ENCODE measurements at regions not wholly inside any gene's neighbourhood (a gene's known extent, or its start where the extent isn't known, plus 50 kb on each side); places are given as distances from the start of the nearest gene placed in this dataset.

GRCh38 chr14:88069677-88070076 lies 64.7 kb downstream of the GPR65 start:
- TF ChIP-seq CTCF (conservative IDR thresholded peaks at IDR 0.05 in 1 of 2, IDR thresholded peaks at IDR 0.05 in 1 of 2; ENCODE audit: low read depth in 1 of 2, low read length in 2 of 2) = no peak
- TF ChIP-seq EZH2 (IDR thresholded peaks at IDR 0.05; ENCODE audit: low read length, missing control alignments) = no peak
